Glutamatergic neuron (in vitro differentiated cells): ENCODE measurements at regions not wholly inside any gene's neighbourhood (a gene's known extent, or its start where the extent isn't known, plus 50 kb on each side); places are given as distances from the start of the nearest gene placed in this dataset.

Experiments used
- DNase-seq: peaks from one replicate; pipeline ENCODE4 v3.0.0; 2022
- H3K27ac Mint-ChIP-seq: one replicate; pipeline ENCODE4 v1.8.0; 2020; ENCODE audit warnings: mild to moderate bottlenecking, mixed read lengths, inconsistent platforms; ENCODE audit not compliant: unreplicated experiment
- H3K27me3 Mint-ChIP-seq: one replicate; pipeline ENCODE4 v1.8.0; 2020; ENCODE audit warnings: mild to moderate bottlenecking, moderate library complexity, mixed read lengths, inconsistent platforms; ENCODE audit not compliant: unreplicated experiment
- H3K36me3 Mint-ChIP-seq: one replicate; pipeline ENCODE4 v1.8.0; 2020; ENCODE audit warnings: mild to moderate bottlenecking, mixed read lengths, inconsistent platforms; ENCODE audit not compliant: unreplicated experiment
- H3K4me1 Mint-ChIP-seq: one replicate; pipeline ENCODE4 v1.8.0; 2020; ENCODE audit warnings: mild to moderate bottlenecking, low read depth, mixed read lengths, inconsistent platforms; ENCODE audit not compliant: unreplicated experiment
- H3K4me3 Mint-ChIP-seq: one replicate; pipeline ENCODE4 v1.8.0; 2020; ENCODE audit warnings: mild to moderate bottlenecking, mixed read lengths, inconsistent platforms; ENCODE audit not compliant: unreplicated experiment
- H3K9me3 Mint-ChIP-seq: one replicate; pipeline ENCODE4 v1.8.0; 2020; ENCODE audit warnings: mild to moderate bottlenecking, moderate library complexity, mixed read lengths, inconsistent platforms; ENCODE audit not compliant: unreplicated experiment
- TF ChIP-seq, protein P1 (sequence below): fragments of 200-600 bp; sonication (generic); IDR thresholded peaks from one replicate; pipeline ENCODE4 v1.5.0; 2021; ENCODE audit not compliant: partially characterized antibody, unreplicated experiment

DNA sequence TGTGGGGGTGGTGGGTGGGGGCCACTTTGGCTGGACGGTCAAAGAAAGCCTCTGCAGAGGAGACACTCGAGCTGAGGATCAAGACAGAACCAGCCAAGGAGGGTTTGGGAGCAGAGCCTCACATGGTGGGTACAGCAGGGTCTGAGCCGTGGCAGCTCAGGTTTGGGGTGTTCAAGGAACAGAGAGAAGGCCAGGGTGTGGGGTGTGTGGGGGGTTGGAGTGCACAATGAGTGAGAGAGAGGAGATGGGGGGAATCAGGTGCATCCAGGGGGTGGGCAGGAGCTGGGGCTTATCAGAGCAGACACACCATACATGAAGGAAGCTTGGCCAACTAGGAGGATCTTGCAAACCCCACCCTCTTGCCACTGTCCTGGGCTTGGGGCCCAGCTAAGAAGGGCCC lies 140.0 kb downstream of the NSG2 start:
- Mint-ChIP-seq H3K9me3 (peaks cover 2% of the 10 kb centered on the region), H3K4me3 (no peak overlapping the region), H3K27me3 (peaks cover 6% of the 10 kb centered on the region), H3K36me3 (no peaks in the 10 kb centered on the region), H3K27ac (no peak overlapping the region), H3K4me1 (peaks cover 2% of the 10 kb centered on the region)
- DNase-seq: no peak
- TF ChIP-seq, protein P1, sequence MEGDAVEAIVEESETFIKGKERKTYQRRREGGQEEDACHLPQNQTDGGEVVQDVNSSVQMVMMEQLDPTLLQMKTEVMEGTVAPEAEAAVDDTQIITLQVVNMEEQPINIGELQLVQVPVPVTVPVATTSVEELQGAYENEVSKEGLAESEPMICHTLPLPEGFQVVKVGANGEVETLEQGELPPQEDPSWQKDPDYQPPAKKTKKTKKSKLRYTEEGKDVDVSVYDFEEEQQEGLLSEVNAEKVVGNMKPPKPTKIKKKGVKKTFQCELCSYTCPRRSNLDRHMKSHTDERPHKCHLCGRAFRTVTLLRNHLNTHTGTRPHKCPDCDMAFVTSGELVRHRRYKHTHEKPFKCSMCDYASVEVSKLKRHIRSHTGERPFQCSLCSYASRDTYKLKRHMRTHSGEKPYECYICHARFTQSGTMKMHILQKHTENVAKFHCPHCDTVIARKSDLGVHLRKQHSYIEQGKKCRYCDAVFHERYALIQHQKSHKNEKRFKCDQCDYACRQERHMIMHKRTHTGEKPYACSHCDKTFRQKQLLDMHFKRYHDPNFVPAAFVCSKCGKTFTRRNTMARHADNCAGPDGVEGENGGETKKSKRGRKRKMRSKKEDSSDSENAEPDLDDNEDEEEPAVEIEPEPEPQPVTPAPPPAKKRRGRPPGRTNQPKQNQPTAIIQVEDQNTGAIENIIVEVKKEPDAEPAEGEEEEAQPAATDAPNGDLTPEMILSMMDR: no peak

DNA sequence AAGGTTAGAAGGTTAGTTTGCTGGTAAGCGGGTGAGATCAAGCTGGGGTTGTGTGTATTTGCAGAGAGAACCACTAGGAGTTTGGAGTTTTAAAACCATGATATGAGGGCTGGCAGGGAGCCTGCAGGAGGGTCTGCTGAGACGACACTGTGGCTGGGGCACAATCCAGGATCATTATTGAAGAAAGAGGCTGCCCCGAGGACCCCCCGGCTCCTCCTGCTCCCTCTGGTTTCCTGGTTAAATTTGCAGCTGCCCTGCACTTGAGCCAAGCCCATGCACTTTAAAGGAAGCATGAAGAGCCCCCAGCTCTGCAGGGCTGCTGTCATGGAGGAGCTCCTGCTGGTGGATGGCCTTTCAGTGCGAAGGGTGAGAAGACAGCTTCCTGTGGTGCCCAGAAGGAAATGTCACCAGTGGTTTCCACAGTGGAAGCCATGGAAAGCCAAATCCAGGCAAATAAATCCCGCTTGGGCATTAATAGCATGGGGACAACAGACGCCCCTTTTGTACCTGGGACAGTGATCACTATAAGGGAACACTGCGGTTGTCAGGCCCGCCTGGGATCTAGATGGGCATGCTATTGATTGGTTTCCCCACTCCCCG lies 140.7 kb downstream of the NSG2 start:
- H3K4me3 Mint-ChIP-seq: no peak overlapping the region
- TF ChIP-seq, protein P1: no peak
- peaks cover 8% of the 10 kb centered on the region for H3K27me3 Mint-ChIP-seq
- peaks cover 2% of the 10 kb centered on the region for H3K9me3 Mint-ChIP-seq
- H3K27ac Mint-ChIP-seq: no peak overlapping the region
- H3K4me1 Mint-ChIP-seq: peaks cover 2% of the 10 kb centered on the region
- no peaks in the 10 kb centered on the region for H3K36me3 Mint-ChIP-seq
- no peak for DNase-seq

DNA sequence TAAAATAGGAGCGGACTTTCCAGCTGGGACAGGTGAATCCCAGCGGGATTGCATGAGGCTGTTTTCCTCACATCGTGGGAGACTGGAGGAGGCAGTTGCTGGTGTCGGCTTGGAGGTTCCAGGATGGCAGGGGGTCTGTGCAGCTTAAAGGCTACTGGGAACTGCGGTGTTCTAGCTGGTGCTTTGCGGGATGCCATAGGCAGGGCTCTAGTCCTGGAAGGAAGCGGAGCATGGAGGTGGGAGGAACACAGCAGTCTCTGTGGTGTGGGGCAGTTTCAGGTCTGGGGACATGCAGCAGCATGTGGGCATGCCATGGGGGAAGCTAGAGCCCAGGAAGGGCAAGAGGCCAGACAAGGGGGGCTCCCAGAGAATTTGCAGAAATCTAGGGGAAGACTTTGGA lies 141.5 kb downstream of the NSG2 start:
- TF ChIP-seq, protein P1: no peak
- no peak overlapping the region for H3K27ac Mint-ChIP-seq
- H3K36me3 Mint-ChIP-seq: no peaks in the 10 kb centered on the region
- H3K4me3 Mint-ChIP-seq: no peak overlapping the region
- peaks cover 2% of the 10 kb centered on the region for H3K4me1 Mint-ChIP-seq
- peaks cover 2% of the 10 kb centered on the region for H3K9me3 Mint-ChIP-seq
- DNase-seq: no peak
- H3K27me3 Mint-ChIP-seq: peaks cover 8% of the 10 kb centered on the region

DNA sequence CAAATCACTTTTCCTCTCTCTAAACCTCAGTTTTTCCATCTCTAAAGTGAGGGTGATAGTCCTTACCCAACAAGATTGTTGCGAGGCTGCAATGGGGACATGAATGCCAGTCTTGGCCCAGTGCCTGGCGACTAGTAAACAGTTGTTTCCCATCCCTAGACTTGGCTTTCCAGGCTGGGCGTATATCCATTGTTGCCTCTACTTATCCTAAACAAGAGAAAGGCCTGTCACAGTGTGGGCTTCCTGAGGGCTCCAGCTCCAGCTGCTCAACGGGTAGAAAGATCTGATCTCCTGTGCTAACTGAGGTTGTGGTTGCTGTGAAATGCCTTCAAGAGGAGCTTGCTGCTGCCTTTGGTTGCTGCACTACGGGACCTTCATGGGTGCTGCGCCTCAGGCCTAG lies 142.0 kb downstream of the NSG2 start:
- peaks cover 2% of the 10 kb centered on the region for H3K9me3 Mint-ChIP-seq
- TF ChIP-seq, protein P1: no peak
- DNase-seq: no peak
- peaks cover 8% of the 10 kb centered on the region for H3K27me3 Mint-ChIP-seq
- no peak overlapping the region for H3K4me3 Mint-ChIP-seq
- no peak overlapping the region for H3K27ac Mint-ChIP-seq
- no peaks in the 10 kb centered on the region for H3K36me3 Mint-ChIP-seq
- H3K4me1 Mint-ChIP-seq: peaks cover 2% of the 10 kb centered on the region

DNA sequence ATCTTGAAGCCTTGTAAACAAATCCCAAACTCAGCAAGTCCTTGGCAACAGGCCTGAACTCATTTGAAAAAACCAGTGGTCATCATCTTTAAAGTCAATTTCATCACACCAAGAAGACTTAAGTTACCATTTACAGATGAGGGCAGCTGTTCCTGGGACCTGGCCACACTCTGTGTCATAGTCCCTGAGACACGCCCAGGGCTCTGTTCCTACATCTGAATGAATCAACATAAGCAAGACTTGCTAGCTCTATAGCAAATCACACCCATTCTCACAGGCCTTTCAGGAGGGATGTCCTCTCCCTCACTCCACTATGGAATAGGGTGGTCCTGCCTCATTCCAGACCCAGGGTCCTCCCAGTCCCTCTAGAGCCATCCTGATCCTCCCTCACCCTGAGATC lies 142.8 kb downstream of the NSG2 start:
- DNase-seq: no peak
- no peak overlapping the region for H3K4me3 Mint-ChIP-seq
- H3K4me1 Mint-ChIP-seq: peaks cover 2% of the 10 kb centered on the region
- TF ChIP-seq, protein P1: no peak
- H3K9me3 Mint-ChIP-seq: peaks cover 2% of the 10 kb centered on the region
- no peaks in the 10 kb centered on the region for H3K36me3 Mint-ChIP-seq
- H3K27me3 Mint-ChIP-seq: peaks cover 8% of the 10 kb centered on the region
- no peak overlapping the region for H3K27ac Mint-ChIP-seq
